Type B pancreatic cell (in vitro differentiated cells): ENCODE measurements at regions not wholly inside any gene's neighbourhood (a gene's known extent, or its start where the extent isn't known, plus 50 kb on each side); places are given as distances from the start of the nearest gene placed in this dataset.

Experiments
- DNase-seq: peaks from one replicate; pipeline ENCODE4 v3.0.0; 2021; ENCODE audit warnings: mixed read lengths; ENCODE audit not compliant: unreplicated experiment; ENCODE audit errors: extremely low spot score
- H3K27ac Mint-ChIP-seq: 2 replicates; pipeline ENCODE4 v1.8.0; 2021; ENCODE audit warnings: mild to moderate bottlenecking, mixed read lengths
- H3K27me3 Mint-ChIP-seq: 2 replicates; pipeline ENCODE4 v1.8.0; 2021; ENCODE audit warnings: mixed read lengths
- H3K36me3 Mint-ChIP-seq: 2 replicates; pipeline ENCODE4 v1.8.0; 2021; ENCODE audit warnings: mixed read lengths
- H3K4me1 Mint-ChIP-seq: one replicate; pipeline ENCODE4 v1.8.0; 2021; ENCODE audit warnings: mixed read lengths; ENCODE audit not compliant: unreplicated experiment
- H3K4me3 Mint-ChIP-seq: 2 replicates; pipeline ENCODE4 v1.8.0; 2021; ENCODE audit warnings: mild to moderate bottlenecking, mixed read lengths
- H3K9me3 Mint-ChIP-seq: 2 replicates; pipeline ENCODE4 v1.8.0; 2021; ENCODE audit warnings: mixed read lengths
- TF ChIP-seq, protein P1 (sequence below): fragments of 200-600 bp; sonication (generic); conservative IDR thresholded peaks from 2 replicates; pipeline ENCODE4 v1.5.0; 2021; ENCODE audit warnings: antibody characterized with exemption, mild to moderate bottlenecking

- H3K36me3 Mint-ChIP-seq, result no peaks in the 10 kb centered on the region
- DNase-seq, result no peak
- TF ChIP-seq, protein P1, sequence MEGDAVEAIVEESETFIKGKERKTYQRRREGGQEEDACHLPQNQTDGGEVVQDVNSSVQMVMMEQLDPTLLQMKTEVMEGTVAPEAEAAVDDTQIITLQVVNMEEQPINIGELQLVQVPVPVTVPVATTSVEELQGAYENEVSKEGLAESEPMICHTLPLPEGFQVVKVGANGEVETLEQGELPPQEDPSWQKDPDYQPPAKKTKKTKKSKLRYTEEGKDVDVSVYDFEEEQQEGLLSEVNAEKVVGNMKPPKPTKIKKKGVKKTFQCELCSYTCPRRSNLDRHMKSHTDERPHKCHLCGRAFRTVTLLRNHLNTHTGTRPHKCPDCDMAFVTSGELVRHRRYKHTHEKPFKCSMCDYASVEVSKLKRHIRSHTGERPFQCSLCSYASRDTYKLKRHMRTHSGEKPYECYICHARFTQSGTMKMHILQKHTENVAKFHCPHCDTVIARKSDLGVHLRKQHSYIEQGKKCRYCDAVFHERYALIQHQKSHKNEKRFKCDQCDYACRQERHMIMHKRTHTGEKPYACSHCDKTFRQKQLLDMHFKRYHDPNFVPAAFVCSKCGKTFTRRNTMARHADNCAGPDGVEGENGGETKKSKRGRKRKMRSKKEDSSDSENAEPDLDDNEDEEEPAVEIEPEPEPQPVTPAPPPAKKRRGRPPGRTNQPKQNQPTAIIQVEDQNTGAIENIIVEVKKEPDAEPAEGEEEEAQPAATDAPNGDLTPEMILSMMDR, result no peak
- H3K4me3 Mint-ChIP-seq, result no peak overlapping the region
- H3K27me3 Mint-ChIP-seq, result peaks cover 20% of the 10 kb centered on the region
- no peaks in the 10 kb centered on the region for H3K4me1 Mint-ChIP-seq
- H3K27ac Mint-ChIP-seq, result no peak overlapping the region
- H3K9me3 Mint-ChIP-seq, result no peaks in the 10 kb centered on the region
Measured at GRCh38 chr12:13547283-13547682, 350.8 kb downstream of the EMP1 start.

DNA sequence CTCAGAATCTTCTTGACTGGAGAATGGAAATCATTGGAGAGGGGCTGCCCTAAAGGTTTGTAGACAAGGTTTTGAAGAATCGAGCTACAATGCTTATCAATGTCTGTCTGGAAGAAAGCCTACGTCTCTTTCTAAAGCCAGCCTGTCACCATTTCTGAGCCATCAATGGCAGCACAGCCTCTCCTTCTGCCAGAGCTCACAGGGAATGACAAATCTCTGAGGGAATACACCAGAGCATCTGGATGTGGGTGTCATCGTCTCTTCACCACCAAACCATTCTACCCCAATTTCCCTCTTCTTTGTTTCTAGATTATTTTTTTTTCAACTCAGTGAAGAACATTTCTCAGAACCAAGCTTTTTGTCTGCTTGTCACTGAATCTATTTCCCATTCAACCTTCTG lies 349.7 kb downstream of the EMP1 start:
- no peaks in the 10 kb centered on the region for H3K36me3 Mint-ChIP-seq
- H3K9me3 Mint-ChIP-seq, result no peaks in the 10 kb centered on the region
- H3K27ac Mint-ChIP-seq, result no peak overlapping the region
- H3K4me1 Mint-ChIP-seq, result no peaks in the 10 kb centered on the region
- H3K27me3 Mint-ChIP-seq, result peaks cover 20% of the 10 kb centered on the region
- no peak overlapping the region for H3K4me3 Mint-ChIP-seq
- no peak for DNase-seq
- TF ChIP-seq, protein P1, result no peak

DNA sequence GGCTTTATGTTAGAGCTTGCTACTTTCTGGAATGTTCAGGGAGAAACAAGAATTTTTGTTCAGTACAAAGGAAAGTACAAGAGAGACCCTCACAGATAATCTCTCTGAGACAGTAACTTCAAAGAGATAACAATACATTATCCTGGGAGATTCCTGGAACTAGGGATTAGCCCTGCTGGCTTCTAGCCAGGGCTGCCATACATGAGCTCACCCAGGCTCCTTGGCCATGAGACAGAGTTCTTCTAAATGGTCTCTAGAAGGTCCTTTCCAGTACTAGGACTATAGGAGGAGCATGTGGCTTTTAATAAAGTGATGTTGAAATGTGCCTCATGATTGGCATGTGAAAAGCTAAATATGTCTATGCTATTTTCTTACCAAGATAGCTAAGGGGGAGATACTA lies 342.5 kb downstream of the EMP1 start:
- H3K36me3 Mint-ChIP-seq, result no peaks in the 10 kb centered on the region
- H3K27me3 Mint-ChIP-seq, result peaks cover 25% of the 10 kb centered on the region
- H3K9me3 Mint-ChIP-seq, result no peaks in the 10 kb centered on the region
- TF ChIP-seq, protein P1, result no peak
- H3K4me1 Mint-ChIP-seq, result peaks cover 4% of the 10 kb centered on the region
- H3K4me3 Mint-ChIP-seq, result no peak overlapping the region
- no peak overlapping the region for H3K27ac Mint-ChIP-seq
- no peak for DNase-seq

DNA sequence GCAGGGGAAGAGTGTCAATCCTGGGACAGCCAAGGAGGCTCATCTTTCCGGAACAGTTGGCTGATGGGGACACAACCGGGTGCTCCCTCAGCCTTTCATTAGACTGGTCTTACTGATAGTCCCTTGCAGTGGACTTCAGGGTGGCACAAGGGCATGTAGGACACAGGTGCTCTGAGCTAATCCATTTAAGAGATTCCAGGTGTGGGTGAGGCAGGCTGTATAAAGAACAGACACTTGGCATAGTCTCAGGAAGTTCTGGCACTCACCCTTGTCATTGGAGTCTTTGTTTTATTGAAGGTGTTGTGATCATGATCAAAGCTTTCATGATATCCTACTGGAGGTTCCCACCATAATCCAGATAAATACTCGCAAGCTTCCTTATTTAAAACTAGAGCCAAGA lies 341.6 kb downstream of the EMP1 start:
- Mint-ChIP-seq H3K27me3 (peaks cover 28% of the 10 kb centered on the region), H3K9me3 (no peaks in the 10 kb centered on the region), H3K27ac (no peak overlapping the region), H3K4me3 (no peak overlapping the region), H3K36me3 (no peaks in the 10 kb centered on the region), H3K4me1 (peaks cover 4% of the 10 kb centered on the region)
- TF ChIP-seq, protein P1, result no peak
- no peak for DNase-seq

DNA sequence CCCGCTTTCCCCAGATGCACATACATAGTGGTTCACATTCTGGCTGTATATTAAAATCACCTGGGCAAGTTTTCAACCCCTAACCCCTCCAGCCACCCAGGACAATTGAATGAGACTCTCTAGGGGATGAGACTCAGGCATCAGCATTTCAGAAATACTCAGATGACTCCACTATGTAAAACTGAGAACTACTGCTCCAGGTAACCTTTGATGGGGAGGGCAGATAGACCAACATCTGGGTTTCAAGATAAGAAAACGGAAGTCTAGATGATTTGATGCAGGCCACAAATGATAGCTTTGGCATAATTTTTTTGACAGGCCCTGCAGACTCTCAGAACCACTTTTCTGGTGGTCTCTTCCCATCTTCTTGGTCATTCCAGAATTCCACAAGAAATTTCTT lies 341.1 kb downstream of the EMP1 start:
- TF ChIP-seq, protein P1, result no peak
- no peaks in the 10 kb centered on the region for H3K36me3 Mint-ChIP-seq
- peaks cover 30% of the 10 kb centered on the region for H3K27me3 Mint-ChIP-seq
- H3K27ac Mint-ChIP-seq, result no peak overlapping the region
- DNase-seq, result no peak
- peaks cover 4% of the 10 kb centered on the region for H3K4me1 Mint-ChIP-seq
- no peak overlapping the region for H3K4me3 Mint-ChIP-seq
- H3K9me3 Mint-ChIP-seq, result no peaks in the 10 kb centered on the region
